ENCODE measurements at regions not wholly inside any gene's neighbourhood (a gene's known extent, or its start where the extent isn't known, plus 50 kb on each side); places are given as distances from the start of the nearest gene placed in this dataset.
"Not testable (repeated sequence)": the region's sequence is repeated elsewhere in the genome, so short reads cannot be mapped to it uniquely, and the experiment has no call there.

DNA sequence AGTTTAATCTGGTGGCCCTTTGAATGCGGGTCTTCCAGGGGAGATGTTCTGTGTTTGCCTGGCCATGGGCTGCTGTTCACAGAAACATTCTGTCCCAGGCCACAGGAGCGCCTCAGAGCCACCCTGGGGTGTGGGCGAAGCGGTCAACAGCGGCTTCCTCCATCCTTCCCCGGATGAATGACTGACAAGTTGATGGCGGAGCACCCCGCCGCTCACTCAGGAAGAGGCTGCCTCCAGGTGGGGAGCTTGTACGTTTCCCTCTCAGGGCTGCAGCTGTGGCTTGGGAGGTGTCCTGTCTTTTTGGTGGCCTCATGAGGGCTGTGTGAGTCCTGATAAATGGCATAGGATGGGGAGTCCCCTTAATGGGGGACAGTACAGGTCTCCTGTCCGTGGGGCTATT is 178.4 kb downstream of the NRN1 start:
- H3K4me1 ChIP-seq (ENCODE audit: low read depth) = no peaks in the 10 kb centered on the region
- TF ChIP-seq, protein P1, sequence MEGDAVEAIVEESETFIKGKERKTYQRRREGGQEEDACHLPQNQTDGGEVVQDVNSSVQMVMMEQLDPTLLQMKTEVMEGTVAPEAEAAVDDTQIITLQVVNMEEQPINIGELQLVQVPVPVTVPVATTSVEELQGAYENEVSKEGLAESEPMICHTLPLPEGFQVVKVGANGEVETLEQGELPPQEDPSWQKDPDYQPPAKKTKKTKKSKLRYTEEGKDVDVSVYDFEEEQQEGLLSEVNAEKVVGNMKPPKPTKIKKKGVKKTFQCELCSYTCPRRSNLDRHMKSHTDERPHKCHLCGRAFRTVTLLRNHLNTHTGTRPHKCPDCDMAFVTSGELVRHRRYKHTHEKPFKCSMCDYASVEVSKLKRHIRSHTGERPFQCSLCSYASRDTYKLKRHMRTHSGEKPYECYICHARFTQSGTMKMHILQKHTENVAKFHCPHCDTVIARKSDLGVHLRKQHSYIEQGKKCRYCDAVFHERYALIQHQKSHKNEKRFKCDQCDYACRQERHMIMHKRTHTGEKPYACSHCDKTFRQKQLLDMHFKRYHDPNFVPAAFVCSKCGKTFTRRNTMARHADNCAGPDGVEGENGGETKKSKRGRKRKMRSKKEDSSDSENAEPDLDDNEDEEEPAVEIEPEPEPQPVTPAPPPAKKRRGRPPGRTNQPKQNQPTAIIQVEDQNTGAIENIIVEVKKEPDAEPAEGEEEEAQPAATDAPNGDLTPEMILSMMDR (IDR thresholded peaks at IDR 0.05; ENCODE audit: low read depth, low read length) = no peak
- H3K4me3 ChIP-seq = no peak overlapping the region
- no peaks in the 10 kb centered on the region for H3K36me3 ChIP-seq
- no peak overlapping the region for H3K27ac ChIP-seq
- DNase-seq (ENCODE audit: low read depth in 1 of 2, low spot score in 1 of 2) = no peak
- no peaks in the 10 kb centered on the region for H3K9me3 ChIP-seq (ENCODE audit: low read depth)
- no peaks in the 10 kb centered on the region for H3K27me3 ChIP-seq

DNA sequence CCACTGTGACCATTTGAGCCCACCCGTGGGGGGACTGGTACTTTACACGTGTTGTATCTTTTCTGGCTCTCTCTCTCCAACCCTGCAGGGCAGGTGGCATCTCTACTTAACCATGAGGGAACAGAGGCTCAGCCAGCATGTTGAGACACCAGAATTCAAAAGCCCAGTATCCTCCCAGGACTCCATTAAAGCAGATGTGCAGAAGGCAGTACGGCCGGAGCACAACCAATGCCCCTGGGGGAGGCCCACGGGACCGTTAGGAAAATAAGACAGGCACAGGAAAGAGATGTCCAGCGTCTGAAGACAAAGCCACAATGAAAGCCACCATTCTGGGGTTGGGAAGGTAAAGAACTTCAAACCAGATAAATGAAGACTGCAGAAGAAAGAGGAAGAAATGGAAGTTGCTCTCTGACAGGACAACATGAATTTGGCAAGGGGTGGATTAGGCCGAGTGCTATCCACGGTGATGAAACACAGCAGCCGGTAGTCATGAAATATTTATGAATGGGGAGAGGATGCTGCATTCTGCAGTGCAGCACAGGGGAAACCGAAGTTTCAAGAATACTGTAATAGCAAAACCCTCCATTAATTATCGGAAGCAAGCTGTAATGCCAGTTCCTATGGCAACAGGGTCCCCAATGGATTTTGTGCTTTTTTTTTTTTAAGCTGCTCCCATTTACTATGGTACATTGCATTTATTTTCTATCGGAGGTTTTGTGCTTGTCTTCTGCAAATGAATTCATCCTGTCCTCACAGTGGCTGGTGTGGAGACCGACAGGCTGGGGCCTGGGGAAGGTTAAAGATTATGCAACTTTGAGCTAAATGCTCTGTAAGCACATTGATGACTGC is 179.4 kb downstream of the NRN1 start:
- Histone ChIP-seq H3K9me3 (ENCODE audit: low read depth) (no peaks in the 10 kb centered on the region), H3K36me3 (no peaks in the 10 kb centered on the region), H3K27me3 (no peaks in the 10 kb centered on the region), H3K4me3 (no peak overlapping the region), H3K4me1 (ENCODE audit: low read depth) (no peaks in the 10 kb centered on the region), H3K27ac (no peak overlapping the region)
- TF ChIP-seq, protein P1 (IDR thresholded peaks at IDR 0.05; ENCODE audit: low read depth, low read length) = no peak
- no peak for DNase-seq (ENCODE audit: low read depth in 1 of 2, low spot score in 1 of 2)

DNA sequence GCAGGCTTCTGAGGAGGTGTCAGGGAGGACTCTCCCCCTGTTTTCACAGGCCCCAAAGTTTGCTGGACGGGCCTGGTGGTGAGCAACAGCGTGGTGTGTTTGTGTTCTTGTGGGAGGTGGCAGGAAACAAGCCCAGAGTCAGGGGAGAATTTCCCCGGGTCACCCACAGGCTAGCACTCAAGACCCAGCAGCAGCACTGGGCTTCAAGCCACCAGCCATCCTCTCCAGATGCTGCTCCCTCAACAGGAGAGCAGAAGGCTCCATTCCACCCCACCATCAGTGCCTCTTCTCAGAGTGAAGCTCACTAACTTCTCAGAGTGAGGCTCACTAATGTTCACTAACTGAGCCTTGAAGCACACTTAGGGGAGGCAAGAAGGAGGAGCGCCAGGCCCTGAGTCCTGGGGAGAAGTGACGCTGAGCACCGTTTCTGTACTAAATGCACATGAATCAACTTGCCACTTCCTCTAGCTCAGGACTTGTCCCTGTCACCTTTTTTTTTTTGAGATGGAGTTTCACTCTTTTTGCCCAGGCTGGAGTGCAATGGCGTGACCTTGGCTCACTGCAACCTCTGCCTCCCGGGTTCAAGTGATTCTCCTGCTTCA is 182.2 kb downstream of the NRN1 start:
- DNase-seq (ENCODE audit: low read depth in 1 of 2, low spot score in 1 of 2); H3K27ac ChIP-seq; H3K4me1 ChIP-seq (ENCODE audit: low read depth); H3K4me3 ChIP-seq; H3K9me3 ChIP-seq (ENCODE audit: low read depth); H3K27me3 ChIP-seq; H3K36me3 ChIP-seq: not testable (repeated sequence)
